Astrocyte of the spinal cord (primary cell): ENCODE measurements at regions not wholly inside any gene's neighbourhood (a gene's known extent, or its start where the extent isn't known, plus 50 kb on each side); places are given as distances from the start of the nearest gene placed in this dataset.

ENCODE experiments used
- DNase-seq: peaks from one replicate; pipeline ENCODE4 v3.0.0; 2011; ENCODE audit warnings: low read depth, low spot score
- H3K4me3 ChIP-seq: 2 replicates; pipeline ENCODE4 v1.5.1; 2011; ENCODE audit warnings: low read depth, mild to moderate bottlenecking, low read length, moderate library complexity
- in situ Hi-C: cut with HindIII; loops from 2 replicates; pipeline ENCODE4 v1.10.0; 2017; ENCODE audit warnings: low sequenced_read_pairs
- TF ChIP-seq, protein P1 (sequence below): IDR thresholded peaks from 2 replicates; pipeline ENCODE4 v1.5.1; 2012; ENCODE audit warnings: low read depth, mild to moderate bottlenecking, low read length, inconsistent platforms

DNA sequence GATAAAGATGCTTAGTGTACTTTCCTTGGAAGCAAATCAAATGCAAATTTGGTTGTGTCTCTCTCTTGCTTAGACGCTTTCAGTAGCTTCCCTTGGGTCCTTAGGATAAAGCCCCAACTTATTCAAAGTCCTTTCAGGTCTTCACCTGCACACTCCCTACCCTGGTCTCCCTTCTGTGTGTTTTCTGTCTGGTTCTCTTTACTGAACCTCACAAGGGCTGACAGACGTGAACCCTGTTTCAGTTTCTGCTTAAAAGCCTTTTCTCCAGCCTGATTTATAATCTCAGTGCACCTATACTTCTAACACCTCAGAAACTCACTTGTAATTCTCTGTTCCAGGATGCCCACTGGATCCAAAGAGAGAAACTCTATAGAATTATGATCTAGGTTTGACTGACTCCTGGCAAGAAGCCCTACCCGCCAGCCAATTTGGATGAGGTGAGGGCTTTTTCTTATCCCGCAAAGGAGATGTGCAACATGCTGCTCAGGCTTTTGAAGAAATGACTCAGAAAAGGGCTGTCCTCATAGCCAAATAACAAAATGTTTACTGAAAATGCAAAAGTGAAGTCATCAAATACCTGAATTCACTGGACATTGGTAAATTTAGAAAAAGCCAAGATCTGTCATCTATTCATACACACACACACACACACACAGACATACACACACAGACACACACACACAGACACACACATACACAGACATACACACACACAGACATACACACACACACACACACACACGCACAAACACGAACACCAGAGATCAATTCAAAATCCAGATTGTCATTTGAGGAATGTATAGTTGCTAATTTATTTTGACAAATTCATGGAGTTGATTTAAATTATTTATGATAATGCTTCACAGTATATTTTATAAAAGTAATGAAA, 102.4 kb upstream of the EOMES start:
- TF ChIP-seq, protein P1, sequence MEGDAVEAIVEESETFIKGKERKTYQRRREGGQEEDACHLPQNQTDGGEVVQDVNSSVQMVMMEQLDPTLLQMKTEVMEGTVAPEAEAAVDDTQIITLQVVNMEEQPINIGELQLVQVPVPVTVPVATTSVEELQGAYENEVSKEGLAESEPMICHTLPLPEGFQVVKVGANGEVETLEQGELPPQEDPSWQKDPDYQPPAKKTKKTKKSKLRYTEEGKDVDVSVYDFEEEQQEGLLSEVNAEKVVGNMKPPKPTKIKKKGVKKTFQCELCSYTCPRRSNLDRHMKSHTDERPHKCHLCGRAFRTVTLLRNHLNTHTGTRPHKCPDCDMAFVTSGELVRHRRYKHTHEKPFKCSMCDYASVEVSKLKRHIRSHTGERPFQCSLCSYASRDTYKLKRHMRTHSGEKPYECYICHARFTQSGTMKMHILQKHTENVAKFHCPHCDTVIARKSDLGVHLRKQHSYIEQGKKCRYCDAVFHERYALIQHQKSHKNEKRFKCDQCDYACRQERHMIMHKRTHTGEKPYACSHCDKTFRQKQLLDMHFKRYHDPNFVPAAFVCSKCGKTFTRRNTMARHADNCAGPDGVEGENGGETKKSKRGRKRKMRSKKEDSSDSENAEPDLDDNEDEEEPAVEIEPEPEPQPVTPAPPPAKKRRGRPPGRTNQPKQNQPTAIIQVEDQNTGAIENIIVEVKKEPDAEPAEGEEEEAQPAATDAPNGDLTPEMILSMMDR: no peak
- no peak for DNase-seq
- no peak overlapping the region for H3K4me3 ChIP-seq
- in situ Hi-C loops: no loop called here

GRCh38 chr3:27826448-27826847, 104.3 kb upstream of the EOMES start:
- TF ChIP-seq, protein P1: no peak
- no peak overlapping the region for H3K4me3 ChIP-seq
- no peak for DNase-seq
- in situ Hi-C loops: no loop called here

DNA sequence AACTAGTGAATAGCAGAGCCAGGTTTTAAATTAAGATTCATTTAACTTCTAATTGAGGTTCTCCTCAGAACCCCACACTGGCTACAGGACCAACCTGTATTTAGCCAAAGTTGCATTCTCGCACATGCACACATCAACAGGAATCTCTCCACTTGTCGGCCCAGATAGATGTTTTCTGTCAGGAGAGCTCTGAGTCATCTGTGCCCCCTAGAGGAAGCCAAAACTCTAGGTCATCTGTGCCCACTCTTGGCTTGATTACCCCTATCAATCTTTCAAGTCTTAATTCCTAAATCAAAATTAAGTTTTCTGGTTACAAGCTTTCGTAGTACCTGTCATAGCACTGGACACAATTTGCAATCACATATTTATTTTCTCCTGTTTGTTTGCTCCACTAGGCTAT, 104.9 kb upstream of the EOMES start:
- H3K4me3 ChIP-seq: no peak overlapping the region
- TF ChIP-seq, protein P1: no peak
- in situ Hi-C loops: no loop called here
- no peak for DNase-seq

- DNase-seq: no peak
- H3K4me3 ChIP-seq: no peak overlapping the region
- in situ Hi-C loops: no loop called here
- TF ChIP-seq, protein P1: no peak
These were observed 118.9 kb upstream of the EOMES start for GRCh38 chr3:27840807-27841594.

DNA sequence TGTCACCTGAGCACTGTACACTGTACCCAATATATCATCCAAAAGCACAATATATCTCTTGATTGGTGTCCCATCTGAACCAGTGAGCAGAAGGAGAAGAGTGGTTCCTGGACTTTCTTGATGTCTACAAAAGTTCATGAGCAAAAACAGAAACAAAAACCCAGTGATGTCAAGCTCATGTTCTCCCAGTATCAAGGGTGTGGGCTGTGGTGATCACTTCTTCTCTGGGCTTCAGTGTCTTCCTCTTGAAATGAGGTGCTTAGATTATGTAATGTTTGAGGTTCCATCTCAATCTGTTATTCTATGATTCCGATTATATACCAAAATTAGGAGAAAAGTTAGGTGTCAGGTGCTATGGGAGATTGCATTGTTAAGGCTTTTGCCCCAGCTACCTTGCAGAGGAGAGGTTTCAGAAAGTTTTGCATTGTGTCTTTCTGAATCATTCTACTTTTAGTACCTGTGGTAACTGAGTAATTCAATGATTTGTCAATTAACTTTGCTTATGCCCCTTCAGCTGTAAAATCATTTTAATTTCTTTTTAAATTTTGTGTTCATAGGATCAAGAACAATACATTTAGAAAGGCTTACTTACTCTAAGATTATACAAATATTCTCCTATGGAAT, 122.0 kb upstream of the EOMES start:
- in situ Hi-C loops: no loop called here
- H3K4me3 ChIP-seq: no peak overlapping the region
- TF ChIP-seq, protein P1: no peak
- no peak for DNase-seq

- TF ChIP-seq, protein P1: no peak
- no peak overlapping the region for H3K4me3 ChIP-seq
- DNase-seq: no peak
- in situ Hi-C loops: no loop called here
These were observed 125.6 kb upstream of the EOMES start for GRCh38 chr3:27847697-27848096.
